ENCODE measurements at regions not wholly inside any gene's neighbourhood (a gene's known extent, or its start where the extent isn't known, plus 50 kb on each side); places are given as distances from the start of the nearest gene placed in this dataset.

DNA sequence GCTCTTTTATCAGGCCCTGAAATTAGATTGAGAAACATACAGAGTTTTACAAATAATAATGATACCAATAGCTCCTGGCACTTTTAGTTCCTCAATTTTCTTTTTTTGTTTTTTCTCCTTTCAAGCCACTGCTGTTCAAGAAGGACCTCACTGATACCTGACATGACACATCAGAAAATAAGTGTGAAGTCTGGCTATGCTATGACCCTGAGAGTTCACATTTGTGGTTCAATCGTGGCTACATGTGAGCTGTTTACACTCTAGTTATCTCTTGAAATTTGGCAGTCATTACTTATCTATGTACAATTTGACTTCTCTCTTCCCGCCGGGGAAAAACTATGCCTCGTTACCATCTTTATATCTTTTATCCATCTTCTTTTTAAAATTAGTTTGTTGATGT lies 686.5 kb downstream of the EPHA4 start:
- no peaks in the 10 kb centered on the region for H3K9me3 Mint-ChIP-seq
- H3K27me3 Mint-ChIP-seq: peaks cover 0 to under 1% (median 0%) of the 10 kb centered on the region in 3 donors
- no peak for DNase-seq
- H3K4me1 Mint-ChIP-seq: no peaks in the 10 kb centered on the region
- no peaks in the 10 kb centered on the region for H3K36me3 Mint-ChIP-seq
- no peak overlapping the region for H3K27ac Mint-ChIP-seq
- no peak overlapping the region for H3K4me3 Mint-ChIP-seq
- ATAC-seq (ENCODE audit: low read depth in 2 of 2): no peak

DNA sequence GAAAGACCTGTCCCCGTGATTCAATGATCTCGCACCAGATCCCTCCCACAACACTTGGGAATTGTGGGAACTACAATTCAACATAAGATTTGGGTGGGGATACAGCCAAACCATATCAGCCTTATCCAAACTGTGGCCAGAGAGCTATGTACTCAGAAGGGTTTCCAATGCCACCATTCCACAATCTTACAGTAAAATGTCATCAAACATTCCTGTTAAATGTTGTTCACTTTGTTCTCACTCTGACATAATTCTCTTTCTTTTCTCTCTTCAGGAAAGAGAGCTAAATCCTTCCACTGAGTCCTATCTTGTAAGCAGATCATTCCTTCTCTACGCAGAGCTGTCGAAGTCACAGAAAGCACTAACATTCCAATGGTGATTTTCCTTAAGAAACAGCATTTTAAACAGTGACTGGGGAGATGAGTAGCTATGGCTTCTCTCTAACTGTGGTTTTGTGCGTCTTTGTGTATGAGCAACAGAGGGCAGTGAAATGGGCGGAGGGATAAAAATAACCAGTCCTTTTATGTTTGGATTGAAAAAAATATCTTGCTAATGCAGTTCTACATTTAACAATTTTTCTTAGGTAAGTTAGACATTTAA lies 684.7 kb downstream of the EPHA4 start:
- Mint-ChIP-seq H3K27ac (no peak overlapping the region), H3K4me1 (no peaks in the 10 kb centered on the region), H3K27me3 (peaks cover 0 to 6% (median 0%) of the 10 kb centered on the region in 3 donors), H3K4me3 (no peak overlapping the region), H3K9me3 (no peaks in the 10 kb centered on the region), H3K36me3 (no peaks in the 10 kb centered on the region)
- no peak for DNase-seq
- no peak for ATAC-seq (ENCODE audit: low read depth in 2 of 2)

DNA sequence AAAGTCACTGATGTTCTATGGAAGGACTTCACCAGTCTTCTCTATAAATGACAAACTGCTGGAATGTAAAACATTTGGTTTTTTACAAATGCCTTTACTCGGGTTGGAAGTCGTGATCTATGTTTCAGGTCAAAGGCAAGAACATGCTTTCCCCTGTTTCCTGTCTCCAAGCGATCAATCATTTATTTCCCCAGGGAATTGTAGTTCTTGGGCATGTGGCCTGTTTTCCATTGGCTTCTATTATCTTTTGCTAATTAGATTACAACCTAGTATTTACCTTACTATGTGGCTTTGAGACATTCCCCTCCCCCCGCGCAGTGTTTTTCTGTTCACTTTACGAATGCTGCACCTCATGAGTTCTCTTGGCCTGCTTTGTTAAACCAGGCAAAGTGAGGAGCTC lies 684.2 kb downstream of the EPHA4 start:
- Mint-ChIP-seq H3K36me3 (no peaks in the 10 kb centered on the region), H3K9me3 (no peaks in the 10 kb centered on the region), H3K4me1 (no peaks in the 10 kb centered on the region), H3K27ac (no peak overlapping the region), H3K4me3 (no peak overlapping the region), H3K27me3 (peaks cover 0 to 6% (median 0%) of the 10 kb centered on the region in 3 donors)
- DNase-seq (no peak), ATAC-seq (ENCODE audit: low read depth in 2 of 2) (no peak)

DNA sequence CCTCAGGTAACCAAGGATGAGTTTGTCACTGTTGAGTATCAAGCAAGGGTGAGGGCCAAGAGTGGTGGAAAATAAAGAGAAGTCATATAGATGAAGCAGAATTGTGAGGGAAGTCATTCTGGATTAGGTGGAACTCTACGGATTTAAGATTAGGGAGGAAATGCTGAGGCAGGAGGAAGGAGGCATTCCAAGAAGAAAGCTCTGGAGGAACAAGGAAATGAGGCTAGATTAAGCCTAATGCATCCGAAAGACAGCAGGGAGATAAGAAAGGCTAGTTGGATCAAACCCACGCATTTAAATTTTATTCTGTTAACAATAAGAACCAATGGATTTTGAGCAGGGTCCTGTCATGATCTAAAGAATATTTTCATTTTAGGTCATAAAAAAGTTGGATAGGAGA lies 681.2 kb downstream of the EPHA4 start:
- Mint-ChIP-seq H3K9me3 (peaks cover 0 to 4% (median 0%) of the 10 kb centered on the region in 7 donors), H3K27ac (no peak overlapping the region), H3K27me3 (peaks cover 0 to 6% (median 0%) of the 10 kb centered on the region in 3 donors), H3K4me1 (no peaks in the 10 kb centered on the region), H3K4me3 (no peak overlapping the region), H3K36me3 (no peaks in the 10 kb centered on the region)
- ATAC-seq (ENCODE audit: low read depth in 2 of 2) (no peak), DNase-seq (no peak)

DNA sequence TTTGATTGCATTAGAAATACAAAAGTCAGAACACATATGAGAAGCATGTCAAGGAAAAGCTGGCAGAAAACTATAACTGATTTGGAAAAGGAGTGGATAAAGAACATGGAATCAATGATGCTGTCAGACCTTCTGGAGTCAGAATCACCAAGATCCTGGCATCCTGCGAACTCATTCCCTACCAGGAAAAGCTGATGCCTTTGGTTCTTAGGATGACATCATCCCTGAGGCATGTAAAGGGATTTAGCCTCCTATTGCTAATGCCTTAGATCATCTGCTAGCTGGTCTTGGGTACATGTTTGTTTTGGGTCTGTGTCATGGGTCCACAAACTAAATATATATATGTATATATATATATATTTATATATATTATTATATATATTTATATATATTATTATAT lies 680.7 kb downstream of the EPHA4 start:
- no peaks in the 10 kb centered on the region for H3K36me3 Mint-ChIP-seq
- peaks cover 0 to 4% (median 0%) of the 10 kb centered on the region in 7 donors for H3K9me3 Mint-ChIP-seq
- ATAC-seq (ENCODE audit: low read depth in 2 of 2): no peak
- H3K27me3 Mint-ChIP-seq: peaks cover 0 to 6% (median 0%) of the 10 kb centered on the region in 3 donors
- no peaks in the 10 kb centered on the region for H3K4me1 Mint-ChIP-seq
- no peak overlapping the region for H3K27ac Mint-ChIP-seq
- H3K4me3 Mint-ChIP-seq: no peak overlapping the region
- DNase-seq: no peak

DNA sequence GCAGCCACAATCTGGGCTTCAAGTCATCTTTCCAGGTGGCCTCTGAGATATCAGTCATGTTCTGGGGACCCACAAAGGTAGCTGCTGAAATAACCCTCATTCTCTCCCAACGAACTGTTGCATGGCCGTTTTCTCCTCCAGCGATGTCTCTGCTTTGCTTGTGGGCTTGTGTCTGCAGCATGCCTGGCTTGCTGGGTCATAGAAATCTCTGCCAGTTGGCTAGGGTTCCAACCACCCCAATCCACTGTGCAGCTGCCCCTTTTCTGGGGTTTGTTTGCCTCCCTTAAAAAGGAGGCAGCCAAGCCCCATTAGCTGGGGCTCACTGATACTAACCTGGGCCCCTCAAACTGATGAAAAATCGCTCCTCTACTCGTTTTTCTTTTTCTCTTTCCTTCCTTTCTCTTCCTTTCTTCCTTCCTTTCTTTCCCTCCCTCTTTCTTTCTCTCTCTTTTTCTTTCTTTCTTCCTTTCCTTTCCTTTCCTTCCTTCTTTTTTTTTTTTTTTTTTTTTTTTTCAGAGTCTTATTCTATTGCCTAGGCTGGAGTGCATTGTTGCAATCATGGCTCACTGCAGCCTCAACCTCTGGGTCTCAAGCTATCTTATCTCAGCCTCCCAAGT lies 680.0 kb downstream of the EPHA4 start:
- Mint-ChIP-seq H3K27ac (no peak overlapping the region), H3K4me1 (no peaks in the 10 kb centered on the region), H3K27me3 (peaks cover 0 to 6% (median 0%) of the 10 kb centered on the region in 3 donors), H3K4me3 (peak overlapping the region in 1 of 8 donors; percentile 13), H3K9me3 (peaks cover 0 to 4% (median 0%) of the 10 kb centered on the region in 7 donors), H3K36me3 (no peaks in the 10 kb centered on the region)
- DNase-seq (no peak), ATAC-seq (ENCODE audit: low read depth in 2 of 2) (no peak)

DNA sequence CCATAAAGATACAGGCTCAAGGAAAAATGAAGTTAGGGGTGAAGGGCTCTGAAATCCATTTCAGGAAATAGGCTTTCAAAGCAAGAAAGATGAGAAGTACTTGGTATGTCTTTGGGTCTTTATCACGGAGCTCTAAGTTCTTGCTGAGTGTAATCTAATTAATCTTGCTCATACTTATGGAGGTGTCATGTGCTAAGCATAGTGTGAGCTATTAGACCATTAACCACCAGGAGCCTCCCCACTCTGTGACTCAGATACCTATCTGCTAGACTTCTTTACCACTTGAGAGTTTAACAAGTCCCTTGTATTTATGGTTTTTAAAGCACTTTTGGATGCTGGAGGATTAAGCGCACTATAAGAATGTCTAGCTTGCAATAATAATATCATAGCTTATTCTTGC lies 678.7 kb downstream of the EPHA4 start:
- Mint-ChIP-seq H3K27me3 (peaks cover 0 to 6% (median 0%) of the 10 kb centered on the region in 3 donors), H3K27ac (no peak overlapping the region), H3K4me3 (no peak overlapping the region), H3K4me1 (no peaks in the 10 kb centered on the region), H3K9me3 (peaks cover 0 to 4% (median 0%) of the 10 kb centered on the region in 7 donors), H3K36me3 (no peaks in the 10 kb centered on the region)
- ATAC-seq (ENCODE audit: low read depth in 2 of 2) (no peak), DNase-seq (no peak)

DNA sequence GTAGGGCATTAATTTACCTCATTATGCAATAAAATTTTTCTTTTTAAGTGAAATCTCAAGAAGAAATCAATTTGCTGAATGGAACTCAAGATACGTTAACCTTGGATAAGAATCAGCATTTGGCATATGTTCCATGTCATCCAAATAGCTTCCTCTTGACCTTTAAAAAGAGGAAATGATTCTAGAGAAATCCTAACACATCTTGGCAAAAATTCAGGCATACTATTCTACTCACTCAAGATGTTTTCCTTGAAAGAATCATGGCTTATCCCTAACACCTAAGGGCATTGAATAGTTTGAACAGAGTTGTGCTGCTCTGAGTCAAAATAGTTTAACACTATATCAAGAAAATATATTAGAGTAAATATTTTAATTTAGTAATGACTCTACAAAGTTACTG lies 678.0 kb downstream of the EPHA4 start:
- Mint-ChIP-seq H3K4me1 (no peaks in the 10 kb centered on the region), H3K27me3 (peaks cover 0 to 6% (median 0%) of the 10 kb centered on the region in 3 donors), H3K27ac (no peak overlapping the region), H3K9me3 (peaks cover 0 to 4% (median 0%) of the 10 kb centered on the region in 7 donors), H3K4me3 (no peak overlapping the region), H3K36me3 (no peaks in the 10 kb centered on the region)
- ATAC-seq (ENCODE audit: low read depth in 2 of 2) (no peak), DNase-seq (no peak)

DNA sequence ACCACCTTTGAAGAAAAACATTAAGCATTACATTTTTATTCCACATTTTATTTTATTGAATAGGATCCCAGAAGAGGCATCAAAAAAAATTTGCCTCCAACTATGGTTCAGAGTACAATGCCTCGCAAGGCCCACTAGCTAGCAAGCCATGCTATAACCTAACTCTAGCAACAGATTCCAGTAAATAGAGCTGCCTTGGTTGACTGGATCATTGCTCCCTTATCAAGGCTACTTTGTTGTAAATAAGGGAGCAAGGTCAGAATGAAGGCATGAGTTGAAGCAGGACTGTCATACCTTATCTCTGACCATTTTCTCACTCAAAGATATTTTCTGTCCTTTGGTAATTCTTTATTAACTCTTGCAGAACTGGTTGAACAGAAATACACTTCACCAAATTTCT lies 672.6 kb downstream of the EPHA4 start:
- Mint-ChIP-seq H3K9me3 (peaks cover 0 to 2% (median 0%) of the 10 kb centered on the region in 7 donors), H3K27ac (no peak overlapping the region), H3K4me1 (no peaks in the 10 kb centered on the region), H3K4me3 (no peak overlapping the region), H3K36me3 (no peaks in the 10 kb centered on the region), H3K27me3 (no peaks in the 10 kb centered on the region)
- DNase-seq (no peak), ATAC-seq (ENCODE audit: low read depth in 2 of 2) (no peak)

DNA sequence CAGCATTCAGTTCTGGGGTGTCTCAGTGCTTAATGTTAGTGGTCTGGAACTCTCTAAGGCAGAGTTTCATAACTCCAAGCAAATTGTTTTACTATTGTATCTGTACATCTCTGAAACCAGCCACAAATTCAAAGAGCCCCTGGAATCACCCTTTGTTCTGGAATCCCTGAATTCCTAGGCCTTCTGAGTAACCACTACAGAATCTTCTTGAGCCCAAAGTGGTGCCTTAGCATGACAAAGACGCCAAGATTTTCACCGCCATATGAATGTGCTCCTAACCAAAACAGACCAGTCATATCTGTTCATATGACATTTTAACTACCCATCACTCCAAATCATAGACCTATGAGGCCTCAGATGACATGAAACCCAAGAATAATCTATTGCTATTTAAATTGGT lies 668.1 kb downstream of the EPHA4 start:
- ATAC-seq (ENCODE audit: low read depth in 2 of 2) (no peak), DNase-seq (no peak)
- no peak overlapping the region for H3K27ac Mint-ChIP-seq

DNA sequence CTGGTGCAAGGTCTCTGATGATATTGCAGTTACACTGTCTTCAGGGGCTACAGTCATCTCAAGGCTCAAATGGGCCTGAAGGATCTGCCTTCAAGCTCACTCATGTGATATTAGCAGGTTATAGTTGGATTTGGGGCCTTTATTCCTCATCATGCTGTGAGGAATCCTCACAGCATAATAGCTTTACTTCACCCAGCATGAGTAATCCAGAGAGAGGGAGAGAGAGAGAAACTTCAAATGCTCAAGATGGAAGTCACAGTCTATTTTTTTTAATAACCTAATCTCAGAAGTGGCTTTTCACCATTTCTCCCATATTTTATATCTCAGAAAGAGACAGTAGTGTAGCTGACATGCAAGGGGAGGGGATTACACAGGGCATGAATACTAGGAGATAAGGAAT lies 658.7 kb downstream of the EPHA4 start:
- no peaks in the 10 kb centered on the region for H3K9me3 Mint-ChIP-seq
- DNase-seq: no peak
- H3K4me3 Mint-ChIP-seq: no peak overlapping the region
- no peaks in the 10 kb centered on the region for H3K4me1 Mint-ChIP-seq
- no peak overlapping the region for H3K27ac Mint-ChIP-seq
- no peaks in the 10 kb centered on the region for H3K36me3 Mint-ChIP-seq
- H3K27me3 Mint-ChIP-seq: no peaks in the 10 kb centered on the region
- no peak for ATAC-seq (ENCODE audit: low read depth in 2 of 2)

More for the DNA sequence above, 668.1 kb downstream of the EPHA4 start:
- no peaks in the 10 kb centered on the region for H3K27me3 Mint-ChIP-seq
- no peaks in the 10 kb centered on the region for H3K36me3 Mint-ChIP-seq
- H3K4me3 Mint-ChIP-seq: no peak overlapping the region
- no peaks in the 10 kb centered on the region for H3K4me1 Mint-ChIP-seq
- peaks cover 0 to under 1% (median 0%) of the 10 kb centered on the region in 7 donors for H3K9me3 Mint-ChIP-seq

DNA sequence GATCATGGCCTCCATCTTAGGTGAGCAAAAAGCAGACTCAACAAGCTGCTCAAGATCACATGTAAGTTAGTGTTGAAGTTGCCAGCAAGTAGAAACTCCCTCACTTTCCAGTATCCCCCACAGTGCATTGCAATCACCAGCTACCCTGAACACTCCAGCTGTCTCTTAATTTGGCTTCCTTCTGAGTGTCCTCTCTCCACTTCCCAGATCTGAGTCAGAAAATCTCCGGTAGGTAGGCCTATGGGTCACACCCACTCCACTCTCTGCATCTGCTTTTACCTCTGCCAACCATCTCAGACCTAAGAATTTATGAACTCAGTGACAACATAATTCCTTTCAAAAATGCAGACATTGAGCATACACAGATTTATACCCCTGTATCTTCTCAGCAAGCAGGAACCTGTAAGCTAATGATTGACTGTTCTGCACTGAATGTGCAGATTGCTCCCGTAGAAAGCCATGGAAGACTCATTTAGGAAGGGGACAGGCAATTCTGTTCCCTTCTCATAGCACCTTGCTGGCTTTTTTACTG lies 656.9 kb downstream of the EPHA4 start:
- Mint-ChIP-seq H3K36me3 (no peaks in the 10 kb centered on the region), H3K9me3 (no peaks in the 10 kb centered on the region), H3K27ac (no peak overlapping the region), H3K27me3 (peaks cover 0 to 5% (median 0%) of the 10 kb centered on the region in 3 donors), H3K4me3 (no peak overlapping the region), H3K4me1 (no peaks in the 10 kb centered on the region)
- ATAC-seq (ENCODE audit: low read depth in 2 of 2): no peak
- DNase-seq: no peak

DNA sequence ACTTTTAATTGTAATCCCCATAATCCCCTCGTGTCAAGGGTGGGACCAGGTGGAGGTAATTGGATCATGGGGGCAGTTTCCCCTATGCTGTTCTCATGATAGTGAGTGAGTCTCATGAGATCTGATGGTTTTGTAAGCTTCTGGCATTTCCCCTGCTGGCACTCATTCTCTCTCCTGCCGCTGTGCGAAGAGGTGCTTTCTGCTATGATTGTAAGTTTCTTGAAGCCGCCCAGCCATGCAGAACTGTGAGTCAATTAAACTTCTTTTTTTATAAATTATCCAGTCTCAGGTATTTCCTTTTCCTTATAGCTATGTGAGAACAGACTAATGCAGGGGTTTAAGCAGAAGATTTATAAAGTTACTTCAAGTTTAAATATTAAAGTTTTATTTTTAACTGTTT lies 655.2 kb downstream of the EPHA4 start:
- DNase-seq: no peak
- Mint-ChIP-seq H3K4me1 (no peaks in the 10 kb centered on the region), H3K4me3 (no peak overlapping the region), H3K27me3 (peaks cover 0 to 5% (median 0%) of the 10 kb centered on the region in 3 donors), H3K9me3 (no peaks in the 10 kb centered on the region), H3K27ac (no peak overlapping the region), H3K36me3 (no peaks in the 10 kb centered on the region)
- ATAC-seq (ENCODE audit: low read depth in 2 of 2): no peak

DNA sequence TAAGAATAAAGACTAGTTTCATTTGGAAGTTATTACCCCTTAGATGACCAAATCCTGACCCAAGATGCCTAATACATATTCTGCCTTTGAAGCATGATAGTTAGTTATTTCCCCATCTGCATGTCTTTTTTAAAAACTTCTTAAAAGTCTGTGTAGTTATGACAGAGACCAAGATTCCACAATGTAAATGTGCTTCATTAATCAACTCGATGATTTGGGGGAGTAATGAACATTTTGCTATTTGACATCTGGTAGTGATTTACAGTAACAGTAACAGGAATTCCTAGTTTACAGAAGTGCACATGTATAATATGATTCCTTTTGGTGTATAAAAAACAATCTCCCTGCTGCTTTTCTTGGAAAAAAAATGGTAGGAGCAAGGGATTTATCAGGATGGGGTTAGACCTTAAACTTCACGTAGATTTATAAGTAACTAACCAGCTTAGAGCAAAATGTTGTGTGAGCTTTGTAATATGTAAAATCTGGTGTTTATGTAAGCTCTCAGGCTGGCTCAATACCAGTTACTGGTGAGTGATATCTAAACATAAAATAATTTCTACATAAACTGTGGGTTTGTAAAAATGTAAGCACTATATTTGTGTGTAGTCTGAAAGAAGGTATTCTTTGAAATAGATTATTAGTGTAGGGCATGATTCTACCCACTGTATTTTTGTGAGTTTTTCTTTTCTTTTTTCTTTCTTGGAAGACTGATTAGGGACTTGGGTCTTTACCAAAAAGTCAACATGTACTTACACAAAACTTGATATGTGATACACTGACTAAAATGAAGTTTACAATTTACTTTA lies 641.6 kb downstream of the EPHA4 start:
- Mint-ChIP-seq H3K27ac (no peak overlapping the region), H3K4me3 (no peak overlapping the region), H3K9me3 (peaks cover 8 to 33% (median 23%) of the 10 kb centered on the region in 7 donors), H3K4me1 (no peaks in the 10 kb centered on the region), H3K27me3 (no peaks in the 10 kb centered on the region), H3K36me3 (peaks cover 0 to 11% of the 10 kb centered on the region in 2 donors)
- no peak for ATAC-seq (ENCODE audit: low read depth in 2 of 2)
- DNase-seq: no peak

Measured in naive B cell (primary cell).